ENCODE measurements at regions not wholly inside any gene's neighbourhood (a gene's known extent, or its start where the extent isn't known, plus 50 kb on each side); places are given as distances from the start of the nearest gene placed in this dataset.

DNA sequence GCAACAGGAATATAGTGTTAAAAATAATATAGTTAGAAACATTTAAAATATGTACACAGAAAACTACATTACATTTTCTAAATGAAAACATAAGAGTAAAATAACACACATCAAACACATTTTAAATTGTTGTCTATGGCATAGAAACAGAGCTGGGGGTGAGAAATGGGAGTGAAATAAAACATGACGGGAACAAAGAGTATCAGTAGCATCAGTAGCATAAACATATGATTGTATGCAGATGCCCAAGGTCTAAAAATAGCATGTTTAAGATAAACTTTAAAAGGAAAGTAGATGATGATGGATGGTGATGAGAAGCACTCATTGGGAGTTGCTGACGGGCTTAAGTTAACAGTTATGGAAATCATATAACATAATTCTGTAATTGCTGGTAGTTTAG is 1221.7 kb upstream of the SPRY2 start:
- TF ChIP-seq MYC (IDR thresholded peaks at IDR 0.05; ENCODE audit: borderline replicate concordance, low read length) (no peak), CEBPB (IDR thresholded peaks at IDR 0.05) (no peak), POLR2A (IDR thresholded peaks at IDR 0.05; ENCODE audit: low read length) (no peak), KDM5A (IDR thresholded peaks at IDR 0.05) (no peak), EP300 (IDR thresholded peaks at IDR 0.05) (no peak), RAD21 (conservative IDR thresholded peaks at IDR 0.05 in 1 of 2, IDR thresholded peaks at IDR 0.05 in 1 of 2) (no peak)
- TF ChIP-seq, protein P1, sequence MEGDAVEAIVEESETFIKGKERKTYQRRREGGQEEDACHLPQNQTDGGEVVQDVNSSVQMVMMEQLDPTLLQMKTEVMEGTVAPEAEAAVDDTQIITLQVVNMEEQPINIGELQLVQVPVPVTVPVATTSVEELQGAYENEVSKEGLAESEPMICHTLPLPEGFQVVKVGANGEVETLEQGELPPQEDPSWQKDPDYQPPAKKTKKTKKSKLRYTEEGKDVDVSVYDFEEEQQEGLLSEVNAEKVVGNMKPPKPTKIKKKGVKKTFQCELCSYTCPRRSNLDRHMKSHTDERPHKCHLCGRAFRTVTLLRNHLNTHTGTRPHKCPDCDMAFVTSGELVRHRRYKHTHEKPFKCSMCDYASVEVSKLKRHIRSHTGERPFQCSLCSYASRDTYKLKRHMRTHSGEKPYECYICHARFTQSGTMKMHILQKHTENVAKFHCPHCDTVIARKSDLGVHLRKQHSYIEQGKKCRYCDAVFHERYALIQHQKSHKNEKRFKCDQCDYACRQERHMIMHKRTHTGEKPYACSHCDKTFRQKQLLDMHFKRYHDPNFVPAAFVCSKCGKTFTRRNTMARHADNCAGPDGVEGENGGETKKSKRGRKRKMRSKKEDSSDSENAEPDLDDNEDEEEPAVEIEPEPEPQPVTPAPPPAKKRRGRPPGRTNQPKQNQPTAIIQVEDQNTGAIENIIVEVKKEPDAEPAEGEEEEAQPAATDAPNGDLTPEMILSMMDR (IDR thresholded peaks at IDR 0.05): no peak
- TF ChIP-seq, protein P2, sequence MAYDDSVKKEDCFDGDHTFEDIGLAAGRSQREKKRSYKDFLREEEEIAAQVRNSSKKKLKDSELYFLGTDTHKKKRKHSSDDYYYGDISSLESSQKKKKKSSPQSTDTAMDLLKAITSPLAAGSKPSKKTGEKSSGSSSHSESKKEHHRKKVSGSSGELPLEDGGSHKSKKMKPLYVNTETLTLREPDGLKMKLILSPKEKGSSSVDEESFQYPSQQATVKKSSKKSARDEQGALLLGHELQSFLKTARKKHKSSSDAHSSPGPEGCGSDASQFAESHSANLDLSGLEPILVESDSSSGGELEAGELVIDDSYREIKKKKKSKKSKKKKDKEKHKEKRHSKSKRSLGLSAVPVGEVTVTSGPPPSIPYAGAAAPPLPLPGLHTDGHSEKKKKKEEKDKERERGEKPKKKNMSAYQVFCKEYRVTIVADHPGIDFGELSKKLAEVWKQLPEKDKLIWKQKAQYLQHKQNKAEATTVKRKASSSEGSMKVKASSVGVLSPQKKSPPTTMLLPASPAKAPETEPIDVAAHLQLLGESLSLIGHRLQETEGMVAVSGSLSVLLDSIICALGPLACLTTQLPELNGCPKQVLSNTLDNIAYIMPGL (CRISPR knock-in tag; IDR thresholded peaks at IDR 0.05; ENCODE audit: borderline replicate concordance): no peak
- TF ChIP-seq, protein P3, sequence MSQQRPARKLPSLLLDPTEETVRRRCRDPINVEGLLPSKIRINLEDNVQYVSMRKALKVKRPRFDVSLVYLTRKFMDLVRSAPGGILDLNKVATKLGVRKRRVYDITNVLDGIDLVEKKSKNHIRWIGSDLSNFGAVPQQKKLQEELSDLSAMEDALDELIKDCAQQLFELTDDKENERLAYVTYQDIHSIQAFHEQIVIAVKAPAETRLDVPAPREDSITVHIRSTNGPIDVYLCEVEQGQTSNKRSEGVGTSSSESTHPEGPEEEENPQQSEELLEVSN (IDR thresholded peaks at IDR 0.05; ENCODE audit: borderline replicate concordance, low read depth): no peak
- TF ChIP-seq, protein P4, sequence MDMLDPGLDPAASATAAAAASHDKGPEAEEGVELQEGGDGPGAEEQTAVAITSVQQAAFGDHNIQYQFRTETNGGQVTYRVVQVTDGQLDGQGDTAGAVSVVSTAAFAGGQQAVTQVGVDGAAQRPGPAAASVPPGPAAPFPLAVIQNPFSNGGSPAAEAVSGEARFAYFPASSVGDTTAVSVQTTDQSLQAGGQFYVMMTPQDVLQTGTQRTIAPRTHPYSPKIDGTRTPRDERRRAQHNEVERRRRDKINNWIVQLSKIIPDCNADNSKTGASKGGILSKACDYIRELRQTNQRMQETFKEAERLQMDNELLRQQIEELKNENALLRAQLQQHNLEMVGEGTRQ (IDR thresholded peaks at IDR 0.05): no peak
- TF ChIP-seq, protein P5, sequence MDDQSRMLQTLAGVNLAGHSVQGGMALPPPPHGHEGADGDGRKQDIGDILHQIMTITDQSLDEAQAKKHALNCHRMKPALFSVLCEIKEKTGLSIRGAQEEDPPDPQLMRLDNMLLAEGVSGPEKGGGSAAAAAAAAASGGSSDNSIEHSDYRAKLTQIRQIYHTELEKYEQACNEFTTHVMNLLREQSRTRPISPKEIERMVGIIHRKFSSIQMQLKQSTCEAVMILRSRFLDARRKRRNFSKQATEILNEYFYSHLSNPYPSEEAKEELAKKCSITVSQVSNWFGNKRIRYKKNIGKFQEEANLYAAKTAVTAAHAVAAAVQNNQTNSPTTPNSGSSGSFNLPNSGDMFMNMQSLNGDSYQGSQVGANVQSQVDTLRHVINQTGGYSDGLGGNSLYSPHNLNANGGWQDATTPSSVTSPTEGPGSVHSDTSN (IDR thresholded peaks at IDR 0.05): no peak

Measured in A549 (cell line).